HCT116 (cell line): ENCODE measurements at regions not wholly inside any gene's neighbourhood (a gene's known extent, or its start where the extent isn't known, plus 50 kb on each side); places are given as distances from the start of the nearest gene placed in this dataset.

Source experiments
- ATAC-seq: fragments of 200-7000 bp; cut with Tn5 transposase; 2 replicates; pipeline ENCODE4 v1.9.1; 2020; ENCODE audit warnings: mild to moderate bottlenecking, moderate library complexity
- BruUV-seq: library from RNA; stranded (reverse); fragments of 400-500 nt; replicated peaks from 2 replicates; lab custom pipeline; 2021; lab: Mats Ljungman, UMichigan
- CTCF ChIA-PET: fragments of 300-600 bp; sonication (Branson Sonifier 250); formaldehyde crosslinking; loops from one replicate; lab custom pipeline; 2021; ENCODE audit warnings: antibody characterized with exemption; lab: Charles Lee
- POLR2A ChIA-PET: fragments of 300-600, 350-600 bp; sonication (Branson Sonifier 250); formaldehyde crosslinking; loops from one replicate; lab custom pipeline; 2021; ENCODE audit warnings: antibody characterized with exemption; lab: Charles Lee
- RAD21 ChIA-PET, 2 experiments: fragments of 300-600 bp; sonication (Branson Sonifier 250); formaldehyde crosslinking; loops; one replicate each; lab custom pipeline; 2023; ENCODE audit warnings: low total read pairs in 2 of 2; ENCODE audit not compliant: uncharacterized antibody in 2 of 2, unreplicated experiment in 2 of 2, low non-redundant PET in 1 of 2; lab: Charles Lee
- DNase-seq: peaks from one replicate; pipeline ENCODE4 v3.0.0-alpha.2; 2010; ENCODE audit warnings: low read depth, low spot score
- H2AFZ ChIP-seq: fragments of 200-600 bp; shearing (Covaris generic), sonication (generic); 2 replicates; pipeline ENCODE4 v1.6.1; 2017; ENCODE audit warnings: low read depth, mixed run types, mixed read lengths, antibody characterized with exemption, low read length; ENCODE audit not compliant: poor library complexity, severe bottlenecking
- H3K27ac ChIP-seq: 2 replicates; pipeline ENCODE4 v1.5.1; 2012; ENCODE audit warnings: low read depth, low read length
- H3K27me3 ChIP-seq: fragments of 200-600 bp; sonication (generic); 2 replicates; pipeline ENCODE4 v1.6.1; 2016; ENCODE audit warnings: mixed run types, low read length, mixed read lengths; ENCODE audit not compliant: insufficient read depth
- H3K36me3 ChIP-seq, 2 experiments: fragments of 200-500 bp in 1 of 2; fragments of 200-600 bp in 1 of 2; sonication (Bioruptor generic) in 1 of 2; sonication (generic) in 1 of 2; 2 replicates each; pipeline versions ENCODE4 v1.5.1 to v1.6.1; 2014 to 2016; ENCODE audit warnings: low read length in 2 of 2, inconsistent platforms in 1 of 2, mixed read lengths in 1 of 2, mixed run types in 1 of 2; ENCODE audit not compliant: insufficient read depth in 2 of 2, control insufficient read depth in 1 of 2
- H3K4me1 ChIP-seq, 2 experiments: fragments of 200-600 bp in 1 of 2; sonication (generic) in 1 of 2; 2 replicates each; pipeline versions ENCODE4 v1.5.1 to v1.6.1; 2012 to 2017; ENCODE audit warnings: low read length in 2 of 2, inconsistent platforms in 1 of 2, mild to moderate bottlenecking in 1 of 2, mixed read lengths in 1 of 2, mixed run types in 1 of 2, moderate library complexity in 1 of 2; ENCODE audit not compliant: insufficient read depth in 2 of 2, control insufficient read depth in 1 of 2
- H3K4me2 ChIP-seq: fragments of 200-600 bp; sonication (generic); 2 replicates; pipeline ENCODE4 v1.6.1; 2017; ENCODE audit warnings: mixed run types, low read length, mixed read lengths
- H3K4me3 ChIP-seq, 2 experiments: fragments of 200-600 bp in 1 of 2; sonication (generic) in 1 of 2; replicated peaks in 1 of 2; 2 replicates each; pipeline ENCODE4 v1.5.1; 2011 to 2016; ENCODE audit warnings: low read length in 2 of 2, control low read depth in 1 of 2, low read depth in 1 of 2, mild to moderate bottlenecking in 1 of 2, mixed read lengths in 1 of 2, mixed run types in 1 of 2
- H3K79me2 ChIP-seq: fragments of 200-600 bp; sonication (generic); 2 replicates; pipeline ENCODE4 v1.6.1; 2017; ENCODE audit warnings: mild to moderate bottlenecking, mixed run types, low read length, moderate library complexity, mixed read lengths; ENCODE audit not compliant: insufficient read depth
- H3K9ac ChIP-seq: fragments of 200-600 bp; sonication (generic); 2 replicates; pipeline ENCODE4 v1.6.1; 2016; ENCODE audit warnings: low read length, mixed read lengths
- H3K9me2 ChIP-seq: fragments of 200-600 bp; sonication (generic), shearing (Covaris generic); 2 replicates; pipeline ENCODE4 v1.6.1; 2017; ENCODE audit warnings: mixed run types, mild to moderate bottlenecking, moderate library complexity; ENCODE audit not compliant: insufficient read depth
- H3K9me3 ChIP-seq, 2 experiments: fragments of 200-500 bp in 1 of 2; fragments of 200-600 bp in 1 of 2; sonication (Bioruptor generic) in 1 of 2; sonication (generic) in 1 of 2; 2 replicates each; pipeline ENCODE4 v1.6.1; 2014 to 2017; ENCODE audit warnings: low read length in 2 of 2, mixed read lengths in 2 of 2, inconsistent platforms in 1 of 2, low read depth in 1 of 2, mild to moderate bottlenecking in 1 of 2, mixed run types in 1 of 2, moderate library complexity in 1 of 2; ENCODE audit not compliant: control insufficient read depth in 1 of 2, insufficient read depth in 1 of 2
- H4K20me1 ChIP-seq: fragments of 200-600 bp; sonication (generic), shearing (Covaris generic); 2 replicates; pipeline ENCODE4 v1.6.1; 2017; ENCODE audit warnings: mixed run types, mild to moderate bottlenecking, moderate library complexity; ENCODE audit not compliant: insufficient read depth
- ATF3 ChIP-seq: IDR thresholded peaks from 2 replicates; pipeline ENCODE4 v1.6.1; 2012
- CTCF ChIP-seq, 3 experiments: fragments of 200-600 bp in 1 of 3; sonication (generic) in 1 of 3; IDR thresholded peaks in 2 of 3; conservative IDR thresholded peaks in 1 of 3; 2 replicates each; pipeline ENCODE4 v1.5.1; 2012 to 2017; ENCODE audit warnings: low read depth in 2 of 3, low read length in 2 of 3, antibody characterized with exemption in 1 of 3, borderline replicate concordance in 1 of 3, control low read depth in 1 of 3, mild to moderate bottlenecking in 1 of 3, mixed read lengths in 1 of 3, mixed run types in 1 of 3, moderate library complexity in 1 of 3; ENCODE audit not compliant: insufficient read depth in 1 of 3
- ELF1 ChIP-seq: IDR thresholded peaks from 2 replicates; pipeline ENCODE4 v1.6.1; 2012; ENCODE audit warnings: low read depth, borderline replicate concordance
- EZH2 ChIP-seq: fragments of 200-600 bp; sonication (generic); IDR thresholded peaks from 2 replicates; pipeline ENCODE4 v1.6.1; 2017; ENCODE audit warnings: antibody characterized with exemption, mixed run types
- EZH2phosphoT487 ChIP-seq: fragments of 200-600 bp; IDR thresholded peaks from 2 replicates; pipeline ENCODE4 v1.6.1; 2018; ENCODE audit warnings: antibody characterized with exemption, borderline replicate concordance
- FOSL1 ChIP-seq: IDR thresholded peaks from 2 replicates; pipeline ENCODE4 v1.6.1; 2012; ENCODE audit warnings: low read depth
- JUND ChIP-seq: IDR thresholded peaks from 2 replicates; pipeline ENCODE4 v1.6.1; 2012
- MAX ChIP-seq: IDR thresholded peaks from 2 replicates; pipeline ENCODE4 v1.6.1; 2012
- POLR2A ChIP-seq: IDR thresholded peaks from 2 replicates; pipeline ENCODE4 v1.7.0; 2011; ENCODE audit warnings: borderline replicate concordance; ENCODE audit not compliant: insufficient read depth, insufficient read length; ENCODE audit errors: extremely low read depth
- RAD21 ChIP-seq: IDR thresholded peaks from 2 replicates; pipeline ENCODE4 v1.6.1; 2012; ENCODE audit warnings: low read depth, mild to moderate bottlenecking
- REST ChIP-seq: IDR thresholded peaks from 2 replicates; pipeline ENCODE4 v1.6.1; 2012; ENCODE audit warnings: low read depth
- SIN3A ChIP-seq: IDR thresholded peaks from 2 replicates; pipeline ENCODE4 v1.6.1; 2012; ENCODE audit warnings: low read depth
- SP1 ChIP-seq: IDR thresholded peaks from 2 replicates; pipeline ENCODE4 v1.6.1; 2012; ENCODE audit warnings: low read depth
- TCF7L2 ChIP-seq: IDR thresholded peaks from 2 replicates; pipeline ENCODE4 v1.7.0; 2011; ENCODE audit warnings: borderline replicate concordance, inconsistent platforms; ENCODE audit not compliant: insufficient read depth, insufficient read length; ENCODE audit errors: extremely low read depth
- YY1 ChIP-seq: IDR thresholded peaks from 2 replicates; pipeline ENCODE4 v1.6.1; 2011; ENCODE audit warnings: low read length, low read depth, moderate library complexity, mild to moderate bottlenecking; ENCODE audit not compliant: insufficient replicate concordance; ENCODE audit errors: extremely low read depth
- ZBTB33 ChIP-seq: IDR thresholded peaks from 2 replicates; pipeline ENCODE4 v1.6.1; 2011; ENCODE audit warnings: mild to moderate bottlenecking, low read length, moderate library complexity; ENCODE audit not compliant: insufficient replicate concordance; ENCODE audit errors: extremely low read depth
- ZFX ChIP-seq: fragments of 450-650 bp; IDR thresholded peaks from 2 replicates; pipeline ENCODE4 v1.6.1; 2017
- ZNF274 ChIP-seq: fragments of 200-500 bp; sonication (Bioruptor generic); IDR thresholded peaks from 2 replicates; pipeline ENCODE4 v1.6.1; 2014; ENCODE audit warnings: mild to moderate bottlenecking, low read depth, low read length, inconsistent platforms
- intact Hi-C: fragments of 100-400 bp; cut with micrococcal nuclease; formaldehyde crosslinking; loops from 2 replicates; pipeline ENCODE4 v1.10.0; 2022

- CTCF ChIA-PET: no interaction called here
- DNase-seq (no peak), ATAC-seq (no peak)
- H2AFZ ChIP-seq: no peak overlapping the region
- no peaks in the 10 kb centered on the region for H4K20me1 ChIP-seq
- H3K27me3 ChIP-seq: 0 out of 2 replicates have a peak, but pooled peaks cover 7% of the 10 kb centered on the region
- POLR2A ChIA-PET: no interaction called here
- H3K9me3 ChIP-seq: no peaks in the 10 kb centered on the region
- no peak overlapping the region for H3K4me3 ChIP-seq
- H3K4me1 ChIP-seq: no peaks in the 10 kb centered on the region
- no peaks in the 10 kb centered on the region for H3K36me3 ChIP-seq
- RAD21 ChIA-PET: no interaction called here
- no peaks in the 10 kb centered on the region for H3K9me2 ChIP-seq
- no peak overlapping the region for H3K4me2 ChIP-seq
- BruUV-seq: no TSS peak
- no peak overlapping the region for H3K27ac ChIP-seq
- no peak overlapping the region for H3K9ac ChIP-seq
- intact Hi-C loops: no loop called here
- H3K79me2 ChIP-seq: no peaks in the 10 kb centered on the region
- no peak for TF ChIP-seq ZBTB33
- TF ChIP-seq YY1: no peak
- no peak for TF ChIP-seq JUND
- no peak for TF ChIP-seq POLR2A
- TF ChIP-seq REST: no peak
- no peak for TF ChIP-seq FOSL1
- no peak for TF ChIP-seq SP1
- no peak for TF ChIP-seq MAX
- no peak for TF ChIP-seq ELF1
- no peak for TF ChIP-seq ZFX
- TF ChIP-seq SIN3A: no peak
- no peak for TF ChIP-seq EZH2
- TF ChIP-seq CTCF (IDR thresholded peaks at IDR 0.05 in 2 of 3, conservative IDR thresholded peaks at IDR 0.05 in 1 of 3; ENCODE audit: borderline replicate concordance in 1 of 3, insufficient read depth in 1 of 3, low read depth in 2 of 3, low read length in 2 of 3): no peak
- TF ChIP-seq ATF3: no peak
- TF ChIP-seq TCF7L2: no peak
- TF ChIP-seq ZNF274: no peak
- no peak for TF ChIP-seq RAD21
- no peak for TF ChIP-seq EZH2phosphoT487
These were observed 261.4 kb downstream of the MAP2K4 start for GRCh38 chr17:12282056-12282455.
